ENCODE measurements at regions not wholly inside any gene's neighbourhood (a gene's known extent, or its start where the extent isn't known, plus 50 kb on each side); places are given as distances from the start of the nearest gene placed in this dataset.

- DNase-seq (ENCODE audit: low read depth in 4 of 4, low spot score in 3 of 4) = no peak
These were observed 103.7 kb downstream of the LINC00237 start for GRCh38 chr20:21002486-21002885.

- no peak for DNase-seq (ENCODE audit: low read depth in 4 of 4, low spot score in 3 of 4)
These were observed 112.8 kb downstream of the LINC00237 start for GRCh38 chr20:20993372-20993771.

DNA sequence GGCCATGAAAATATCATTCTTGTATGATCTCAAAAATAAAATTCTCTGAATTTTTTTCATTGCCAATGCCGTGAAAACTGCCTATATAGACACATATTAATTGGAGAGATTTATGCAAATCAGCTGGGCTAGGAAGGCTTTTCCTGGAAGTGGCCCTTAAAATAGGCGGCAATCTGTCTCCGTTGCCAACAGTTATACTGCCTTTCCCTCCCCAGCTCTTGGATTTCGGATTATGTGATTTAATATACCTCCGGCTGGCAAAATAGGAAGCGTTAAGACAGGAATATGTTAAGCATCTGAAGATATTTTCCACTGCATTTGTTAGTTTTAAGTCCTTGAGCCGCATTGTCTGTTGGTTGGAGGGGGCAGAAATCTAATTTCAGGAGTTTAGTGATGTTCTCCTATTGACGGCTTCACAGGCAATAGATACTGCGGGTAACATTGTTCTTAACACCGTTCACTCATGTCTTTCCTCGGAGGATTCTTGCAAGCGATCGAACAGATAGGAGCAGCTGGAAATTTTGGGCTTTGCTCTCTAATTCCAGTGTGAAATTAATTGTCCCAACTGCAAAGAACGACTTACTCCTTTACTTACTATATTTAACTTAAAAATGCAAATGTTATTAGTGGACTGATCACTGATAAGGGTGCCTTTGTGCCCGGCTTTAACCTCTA, 113.3 kb downstream of the LINC00237 start:
- no peak for DNase-seq (ENCODE audit: low read depth in 4 of 4, low spot score in 3 of 4)

- DNase-seq (ENCODE audit: low read depth in 4 of 4, low spot score in 3 of 4) = no peak
These were observed 113.9 kb downstream of the LINC00237 start for GRCh38 chr20:20992277-20992676.

DNA sequence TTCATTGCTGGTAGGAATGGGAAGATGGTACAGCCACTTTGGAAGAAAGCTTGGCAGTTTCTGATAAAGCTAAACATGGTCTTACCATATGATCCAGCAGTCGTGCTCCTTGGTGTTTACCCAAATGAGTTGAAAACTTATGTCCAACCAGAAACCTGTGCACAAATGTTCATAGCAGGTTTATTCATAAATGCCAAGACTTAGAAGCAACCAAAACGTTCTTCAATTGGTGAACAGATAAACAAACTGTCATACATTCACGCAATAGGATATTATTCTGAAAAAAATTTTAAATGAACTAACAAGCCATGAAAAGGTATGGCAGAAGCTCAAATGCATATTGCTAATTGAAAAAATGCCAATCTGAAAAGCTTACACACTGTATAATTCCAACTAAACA, 117.1 kb downstream of the LINC00237 start:
- DNase-seq (ENCODE audit: low read depth in 4 of 4, low spot score in 3 of 4) = no peak

GRCh38 chr20:20979934-20980333, 126.2 kb downstream of the LINC00237 start:
- DNase-seq (ENCODE audit: low read depth in 4 of 4, low spot score in 3 of 4) = no peak

- DNase-seq (ENCODE audit: low read depth in 4 of 4, low spot score in 3 of 4) = no peak
These were observed 128.4 kb downstream of the LINC00237 start for GRCh38 chr20:20977786-20978185.

DNA sequence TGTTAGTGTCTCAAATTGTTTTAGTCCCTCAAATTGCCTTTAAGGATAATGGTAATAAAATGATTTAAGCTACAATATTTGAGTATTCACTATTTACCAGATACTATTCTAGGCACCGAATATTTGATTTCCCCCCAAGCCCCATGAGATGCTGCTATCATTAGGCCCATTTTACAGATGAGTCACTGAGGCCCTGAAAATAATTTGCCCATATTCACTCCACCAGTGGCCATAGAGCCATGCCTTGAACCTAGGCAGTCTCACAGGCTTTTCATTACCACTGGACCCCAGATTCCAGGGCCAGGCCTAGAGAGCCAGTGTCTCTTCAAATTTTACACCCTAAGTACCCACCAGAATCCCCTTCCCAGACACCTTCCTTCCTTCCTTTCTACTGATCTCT, 133.7 kb downstream of the LINC00237 start:
- no peak for DNase-seq (ENCODE audit: low read depth in 4 of 4, low spot score in 3 of 4)

GRCh38 chr20:20971810-20972209, 134.3 kb downstream of the LINC00237 start:
- DNase-seq (ENCODE audit: low read depth in 4 of 4, low spot score in 3 of 4) = no peak

DNA sequence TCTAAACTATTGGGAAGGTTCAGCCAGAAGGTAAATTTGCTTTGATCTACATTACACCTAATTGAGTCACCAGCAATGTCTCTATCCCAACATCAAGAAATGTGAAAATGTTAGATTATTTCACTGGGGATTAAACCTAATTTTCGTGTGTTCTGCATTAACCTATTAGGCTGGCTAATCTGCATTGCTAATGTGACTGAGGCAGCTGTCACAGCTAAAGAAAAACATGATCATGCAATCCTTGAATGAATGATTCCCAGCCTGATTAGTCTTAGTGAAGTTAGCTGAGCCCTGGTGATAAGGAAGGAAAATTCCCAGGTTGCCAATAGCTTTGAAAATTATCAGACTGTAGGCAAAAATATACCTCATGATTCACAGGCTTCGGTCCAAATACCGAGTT, 135.3 kb downstream of the LINC00237 start:
- DNase-seq (ENCODE audit: low read depth in 4 of 4, low spot score in 3 of 4) = no peak

DNA sequence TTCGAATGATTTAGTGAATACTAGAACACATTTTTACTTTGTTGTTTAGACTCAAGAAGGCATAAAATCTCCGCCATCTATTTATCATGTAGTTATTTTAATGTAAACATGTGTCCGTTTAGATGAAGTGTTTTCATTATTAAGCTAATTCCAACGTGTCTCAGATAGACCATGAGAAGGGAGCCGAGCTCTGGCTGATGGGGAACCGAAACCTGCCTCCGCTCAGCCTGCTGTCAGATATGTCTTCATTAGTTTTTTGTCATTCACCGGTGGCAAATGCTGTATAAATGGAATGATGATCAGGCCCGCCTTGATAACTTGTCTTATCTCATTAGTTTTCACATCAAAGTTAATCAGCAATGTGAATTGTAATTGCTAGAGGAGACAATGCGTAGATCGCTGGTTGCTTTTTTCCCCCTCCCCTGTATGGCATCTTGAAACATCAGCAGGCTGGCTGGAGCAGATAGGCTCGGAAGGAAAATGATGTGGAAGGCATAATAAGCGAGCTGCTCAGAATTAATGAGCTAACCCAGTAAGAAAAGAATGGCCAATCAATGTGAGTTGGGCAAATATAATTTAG, 136.4 kb downstream of the LINC00237 start:
- DNase-seq (ENCODE audit: low read depth in 4 of 4, low spot score in 3 of 4) = no peak

- no peak for DNase-seq (ENCODE audit: low read depth in 4 of 4, low spot score in 3 of 4)
These were observed 138.5 kb downstream of the LINC00237 start for GRCh38 chr20:20967564-20968184.

- no peak for DNase-seq (ENCODE audit: low read depth in 4 of 4, low spot score in 3 of 4)
These were observed 140.0 kb downstream of the LINC00237 start for GRCh38 chr20:20966171-20966570.

GRCh38 chr20:20959031-20959755, 147.0 kb downstream of the LINC00237 start:
- DNase-seq (ENCODE audit: low read depth in 4 of 4, low spot score in 3 of 4) = no peak

DNA sequence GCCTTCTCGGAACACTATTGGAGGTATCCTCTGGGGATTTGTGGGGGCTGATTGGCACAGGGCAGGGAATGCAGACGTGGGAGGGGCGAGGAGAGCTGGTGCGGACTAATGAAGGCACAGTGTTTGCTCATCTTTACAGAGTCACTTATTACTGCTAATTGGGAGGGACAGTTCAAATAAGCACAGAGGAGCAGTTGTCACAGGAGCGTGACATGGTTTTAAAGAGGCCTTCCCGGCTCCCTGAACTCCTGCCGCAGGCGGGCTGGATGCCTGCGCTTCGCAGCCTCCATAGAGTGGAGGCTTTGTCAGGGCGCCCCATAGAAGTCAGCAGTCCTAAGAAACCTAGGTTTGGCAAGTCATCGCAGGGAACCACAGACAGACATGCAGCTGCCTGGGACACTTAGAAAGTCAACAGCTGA, 149.6 kb downstream of the LINC00237 start:
- peak in 1 of 4 donors; percentile 7 for DNase-seq (ENCODE audit: low read depth in 4 of 4, low spot score in 3 of 4)

DNA sequence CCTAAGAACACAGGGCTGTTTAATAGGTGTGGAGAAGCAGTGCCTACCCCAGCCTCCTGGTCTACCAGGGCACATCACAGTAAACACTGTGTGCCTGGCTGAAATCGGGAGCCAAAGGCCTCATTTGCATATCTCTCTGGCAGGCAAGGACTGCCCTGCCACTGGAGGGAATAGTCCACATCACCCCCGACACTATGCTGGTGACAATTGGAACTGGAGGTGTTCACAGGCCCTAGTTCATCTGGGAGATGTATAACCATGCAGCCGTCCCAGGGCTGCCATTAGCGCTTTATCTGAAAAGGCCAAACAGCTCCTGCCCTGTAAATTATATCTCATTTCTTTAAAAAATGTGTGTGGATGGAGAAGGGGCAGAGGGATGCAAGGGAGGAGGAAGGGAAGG, 150.3 kb downstream of the LINC00237 start:
- DNase-seq (ENCODE audit: low read depth in 4 of 4, low spot score in 3 of 4) = no peak

DNA sequence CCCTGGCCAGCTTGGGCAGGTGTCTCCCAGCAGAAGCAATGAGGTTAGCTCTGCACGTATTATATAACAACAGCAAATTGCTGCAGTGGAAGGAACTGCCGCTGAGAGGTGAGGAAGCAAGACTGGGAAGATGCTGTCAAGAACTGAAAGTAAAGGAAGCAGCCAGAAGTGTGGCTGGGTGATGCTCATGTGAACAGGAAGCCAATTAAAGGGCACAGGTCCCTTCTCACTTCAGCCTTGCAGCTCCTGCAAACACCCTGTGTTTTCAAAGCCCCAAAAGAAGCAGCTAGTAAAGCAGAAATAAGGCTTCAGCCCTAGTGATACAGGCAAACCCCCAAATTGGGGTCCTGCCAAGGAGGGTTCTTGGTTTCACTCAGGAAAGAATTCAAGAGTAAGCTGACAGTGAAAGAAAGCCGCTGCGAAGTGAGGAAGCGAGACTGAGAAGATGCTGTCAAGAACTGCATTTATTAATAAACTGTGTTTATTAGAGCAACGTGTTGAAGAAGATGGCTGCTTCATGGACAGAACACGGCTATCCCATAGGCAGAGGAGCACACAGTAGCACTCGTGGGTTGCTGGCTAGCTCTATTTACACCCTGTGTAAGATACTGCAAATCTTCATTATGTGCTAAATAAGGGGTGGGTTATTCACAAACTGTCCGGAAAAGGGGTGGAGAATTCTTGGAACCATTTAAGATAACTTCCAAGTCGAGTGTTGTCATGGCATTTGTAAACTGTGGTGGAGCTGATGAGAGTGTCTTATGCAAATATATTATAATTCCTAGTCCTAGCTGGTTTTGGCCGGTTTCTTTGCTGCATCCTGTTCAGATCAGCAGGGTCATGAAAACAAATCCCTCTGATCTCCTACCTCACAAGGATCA, 152.2 kb downstream of the LINC00237 start:
- no peak for DNase-seq (ENCODE audit: low read depth in 4 of 4, low spot score in 3 of 4)

- no peak for DNase-seq (ENCODE audit: low read depth in 4 of 4, low spot score in 3 of 4)
These were observed 155.5 kb downstream of the LINC00237 start for GRCh38 chr20:20950620-20951019.

GRCh38 chr20:20946122-20946759, 159.9 kb downstream of the LINC00237 start:
- DNase-seq (ENCODE audit: low read depth in 4 of 4, low spot score in 3 of 4) = no peak

DNA sequence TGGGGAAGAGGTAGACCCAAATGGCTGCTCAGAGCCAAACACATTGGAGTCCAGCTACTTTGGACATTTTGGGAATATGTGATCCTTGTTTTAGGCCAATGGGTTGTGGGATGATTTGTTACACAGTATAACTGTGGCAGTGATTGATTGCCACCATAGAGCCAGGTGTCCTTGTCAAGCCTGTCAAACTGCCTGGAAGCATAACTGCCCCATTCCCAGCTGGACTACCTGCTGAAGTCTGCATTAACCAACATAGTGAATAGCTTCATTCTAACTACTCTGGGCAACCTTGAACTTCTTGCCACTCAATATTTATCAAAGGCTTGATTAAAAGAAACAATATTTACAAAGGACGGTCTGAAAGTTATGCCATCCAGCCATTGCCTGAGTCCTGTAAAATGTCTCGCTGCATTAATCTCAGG, 164.7 kb downstream of the LINC00237 start:
- no peak for DNase-seq (ENCODE audit: low read depth in 4 of 4, low spot score in 3 of 4)
